Activated CD4-positive, alpha-beta T cell treated with anti-CD3 and anti-CD28 coated beads, Interleukin-2, amount 10 ng/mL, durations not matched to agents 7 days and 5 days (primary cell): ENCODE measurements at regions not wholly inside any gene's neighbourhood (a gene's known extent, or its start where the extent isn't known, plus 50 kb on each side); places are given as distances from the start of the nearest gene placed in this dataset.

Experiments used
- CTCF ChIA-PET: fragments of 350-600 bp; sonication (Branson Sonifier 250); formaldehyde crosslinking; loops from one replicate; lab custom pipeline; 2021; ENCODE audit warnings: antibody characterized with exemption; lab: Charles Lee
- POLR2A ChIA-PET: fragments of 350-600 bp; sonication (Branson Sonifier 250); formaldehyde crosslinking; loops from one replicate; lab custom pipeline; 2021; ENCODE audit warnings: antibody characterized with exemption; lab: Charles Lee
- DNase-seq: peaks from one replicate; pipeline ENCODE4 v3.0.0-alpha.2; 2020
- H3K27ac Mint-ChIP-seq: one replicate; pipeline ENCODE4 v1.8.0; 2021; ENCODE audit warnings: mild to moderate bottlenecking, moderate library complexity, mixed read lengths
- H3K27me3 Mint-ChIP-seq: one replicate; pipeline ENCODE4 v1.8.0; 2021; ENCODE audit warnings: mixed read lengths
- H3K36me3 Mint-ChIP-seq: one replicate; pipeline ENCODE4 v1.8.0; 2021; ENCODE audit warnings: low read depth, mixed read lengths
- H3K4me1 Mint-ChIP-seq: one replicate; pipeline ENCODE4 v1.8.0; 2021; ENCODE audit warnings: mixed read lengths
- H3K4me3 Mint-ChIP-seq: one replicate; pipeline ENCODE4 v1.8.0; 2021; ENCODE audit warnings: mild to moderate bottlenecking, moderate library complexity, mixed read lengths
- H3K9me3 Mint-ChIP-seq: one replicate; pipeline ENCODE4 v1.8.0; 2021; ENCODE audit warnings: mixed read lengths

GRCh38 chr5:166551384-166551783 lies 1740.1 kb upstream of the WWC1 start:
- no peaks in the 10 kb centered on the region for H3K36me3 Mint-ChIP-seq
- ChIA-PET CTCF (no interaction called here), POLR2A (no interaction called here)
- H3K4me3 Mint-ChIP-seq: no peak overlapping the region
- no peak for DNase-seq
- no peak overlapping the region for H3K27ac Mint-ChIP-seq
- H3K27me3 Mint-ChIP-seq: no peaks in the 10 kb centered on the region
- no peaks in the 10 kb centered on the region for H3K9me3 Mint-ChIP-seq
- H3K4me1 Mint-ChIP-seq: no peaks in the 10 kb centered on the region

- Mint-ChIP-seq H3K9me3 (no peaks in the 10 kb centered on the region), H3K27ac (no peak overlapping the region), H3K36me3 (no peaks in the 10 kb centered on the region), H3K4me3 (no peak overlapping the region), H3K4me1 (no peaks in the 10 kb centered on the region), H3K27me3 (no peaks in the 10 kb centered on the region)
- CTCF ChIA-PET: no interaction called here
- POLR2A ChIA-PET: no interaction called here
- no peak for DNase-seq
These were observed 1737.7 kb upstream of the WWC1 start for GRCh38 chr5:166553778-166554177.

- POLR2A ChIA-PET: no interaction called here
- no peak overlapping the region for H3K27ac Mint-ChIP-seq
- H3K4me3 Mint-ChIP-seq: no peak overlapping the region
- H3K27me3 Mint-ChIP-seq: no peaks in the 10 kb centered on the region
- peaks cover 12% of the 10 kb centered on the region for H3K9me3 Mint-ChIP-seq
- CTCF ChIA-PET: no interaction called here
- no peaks in the 10 kb centered on the region for H3K36me3 Mint-ChIP-seq
- DNase-seq: no peak
- no peaks in the 10 kb centered on the region for H3K4me1 Mint-ChIP-seq
These were observed 1729.7 kb upstream of the WWC1 start for GRCh38 chr5:166561759-166562158.

GRCh38 chr5:166562246-166562645 lies 1729.2 kb upstream of the WWC1 start:
- Mint-ChIP-seq H3K4me1 (no peaks in the 10 kb centered on the region), H3K27me3 (no peaks in the 10 kb centered on the region), H3K9me3 (peaks cover 12% of the 10 kb centered on the region), H3K36me3 (no peaks in the 10 kb centered on the region), H3K4me3 (no peak overlapping the region), H3K27ac (no peak overlapping the region)
- ChIA-PET CTCF (no interaction called here), POLR2A (no interaction called here)
- DNase-seq: no peak

GRCh38 chr5:166566725-166567124 lies 1724.7 kb upstream of the WWC1 start:
- Mint-ChIP-seq H3K27ac (no peak overlapping the region), H3K4me1 (no peaks in the 10 kb centered on the region), H3K4me3 (no peak overlapping the region), H3K36me3 (no peaks in the 10 kb centered on the region), H3K9me3 (peaks cover 8% of the 10 kb centered on the region), H3K27me3 (no peaks in the 10 kb centered on the region)
- ChIA-PET POLR2A (no interaction called here), CTCF (no interaction called here)
- DNase-seq: no peak

GRCh38 chr5:166570865-166571264 lies 1720.6 kb upstream of the WWC1 start:
- Mint-ChIP-seq H3K27ac (no peak overlapping the region), H3K27me3 (no peaks in the 10 kb centered on the region), H3K36me3 (no peaks in the 10 kb centered on the region), H3K9me3 (peaks cover 9% of the 10 kb centered on the region), H3K4me1 (no peaks in the 10 kb centered on the region), H3K4me3 (no peak overlapping the region)
- CTCF ChIA-PET: no interaction called here
- POLR2A ChIA-PET: no interaction called here
- no peak for DNase-seq

- CTCF ChIA-PET: no interaction called here
- POLR2A ChIA-PET: no interaction called here
- DNase-seq: no peak
- no peaks in the 10 kb centered on the region for H3K4me1 Mint-ChIP-seq
- no peaks in the 10 kb centered on the region for H3K36me3 Mint-ChIP-seq
- no peaks in the 10 kb centered on the region for H3K27me3 Mint-ChIP-seq
- no peak overlapping the region for H3K27ac Mint-ChIP-seq
- no peak overlapping the region for H3K4me3 Mint-ChIP-seq
- peaks cover 9% of the 10 kb centered on the region for H3K9me3 Mint-ChIP-seq
These were observed 1719.8 kb upstream of the WWC1 start for GRCh38 chr5:166571668-166572067.

GRCh38 chr5:166576323-166576722 lies 1715.1 kb upstream of the WWC1 start:
- DNase-seq: no peak
- Mint-ChIP-seq H3K4me1 (no peaks in the 10 kb centered on the region), H3K27ac (no peak overlapping the region), H3K4me3 (no peak overlapping the region), H3K27me3 (no peaks in the 10 kb centered on the region), H3K9me3 (peaks cover 22% of the 10 kb centered on the region), H3K36me3 (no peaks in the 10 kb centered on the region)
- POLR2A ChIA-PET: no interaction called here
- CTCF ChIA-PET: no interaction called here

- Mint-ChIP-seq H3K4me1 (no peaks in the 10 kb centered on the region), H3K27ac (no peak overlapping the region)
These were observed 1709.6 kb upstream of the WWC1 start for GRCh38 chr5:166581826-166582225.

GRCh38 chr5:166582416-166582815 lies 1709.0 kb upstream of the WWC1 start:
- Mint-ChIP-seq H3K27me3 (no peaks in the 10 kb centered on the region), H3K4me1 (no peaks in the 10 kb centered on the region), H3K36me3 (no peaks in the 10 kb centered on the region), H3K9me3 (peaks cover 22% of the 10 kb centered on the region), H3K4me3 (no peak overlapping the region), H3K27ac (no peak overlapping the region)
- ChIA-PET CTCF (no interaction called here), POLR2A (no interaction called here)
- DNase-seq: no peak

More at GRCh38 chr5:166581826-166582225, 1709.6 kb upstream of the WWC1 start:
- H3K4me3 Mint-ChIP-seq: no peak overlapping the region
- peaks cover 22% of the 10 kb centered on the region for H3K9me3 Mint-ChIP-seq
- no peaks in the 10 kb centered on the region for H3K27me3 Mint-ChIP-seq
- POLR2A ChIA-PET: no interaction called here
- H3K36me3 Mint-ChIP-seq: no peaks in the 10 kb centered on the region
- no peak for DNase-seq
- CTCF ChIA-PET: no interaction called here

- CTCF ChIA-PET: no interaction called here
- Mint-ChIP-seq H3K4me1 (no peaks in the 10 kb centered on the region), H3K27ac (no peak overlapping the region), H3K9me3 (no peaks in the 10 kb centered on the region), H3K36me3 (no peaks in the 10 kb centered on the region), H3K27me3 (no peaks in the 10 kb centered on the region), H3K4me3 (no peak overlapping the region)
- POLR2A ChIA-PET: no interaction called here
- no peak for DNase-seq
These were observed 1696.9 kb upstream of the WWC1 start for GRCh38 chr5:166594567-166594966.

GRCh38 chr5:166595274-166595951 lies 1696.0 kb upstream of the WWC1 start:
- ChIA-PET POLR2A (no interaction called here), CTCF (no interaction called here)
- no peaks in the 10 kb centered on the region for H3K4me1 Mint-ChIP-seq
- no peaks in the 10 kb centered on the region for H3K36me3 Mint-ChIP-seq
- DNase-seq: no peak
- H3K27me3 Mint-ChIP-seq: no peaks in the 10 kb centered on the region
- no peak overlapping the region for H3K27ac Mint-ChIP-seq
- no peaks in the 10 kb centered on the region for H3K9me3 Mint-ChIP-seq
- H3K4me3 Mint-ChIP-seq: no peak overlapping the region

- Mint-ChIP-seq H3K9me3 (no peaks in the 10 kb centered on the region), H3K27ac (no peak overlapping the region), H3K36me3 (no peaks in the 10 kb centered on the region), H3K4me3 (no peak overlapping the region), H3K27me3 (no peaks in the 10 kb centered on the region), H3K4me1 (no peaks in the 10 kb centered on the region)
- POLR2A ChIA-PET: no interaction called here
- CTCF ChIA-PET: no interaction called here
- no peak for DNase-seq
These were observed 1695.4 kb upstream of the WWC1 start for GRCh38 chr5:166596043-166596442.

GRCh38 chr5:166602271-166602670 lies 1689.2 kb upstream of the WWC1 start:
- DNase-seq: no peak
- H3K9me3 Mint-ChIP-seq: peaks cover 5% of the 10 kb centered on the region
- ChIA-PET CTCF (no interaction called here), POLR2A (no interaction called here)
- no peak overlapping the region for H3K4me3 Mint-ChIP-seq
- H3K27me3 Mint-ChIP-seq: no peaks in the 10 kb centered on the region
- H3K36me3 Mint-ChIP-seq: no peaks in the 10 kb centered on the region
- H3K27ac Mint-ChIP-seq: no peak overlapping the region
- no peaks in the 10 kb centered on the region for H3K4me1 Mint-ChIP-seq
